ENCODE measurements at regions not wholly inside any gene's neighbourhood (a gene's known extent, or its start where the extent isn't known, plus 50 kb on each side); places are given as distances from the start of the nearest gene placed in this dataset.

DNA sequence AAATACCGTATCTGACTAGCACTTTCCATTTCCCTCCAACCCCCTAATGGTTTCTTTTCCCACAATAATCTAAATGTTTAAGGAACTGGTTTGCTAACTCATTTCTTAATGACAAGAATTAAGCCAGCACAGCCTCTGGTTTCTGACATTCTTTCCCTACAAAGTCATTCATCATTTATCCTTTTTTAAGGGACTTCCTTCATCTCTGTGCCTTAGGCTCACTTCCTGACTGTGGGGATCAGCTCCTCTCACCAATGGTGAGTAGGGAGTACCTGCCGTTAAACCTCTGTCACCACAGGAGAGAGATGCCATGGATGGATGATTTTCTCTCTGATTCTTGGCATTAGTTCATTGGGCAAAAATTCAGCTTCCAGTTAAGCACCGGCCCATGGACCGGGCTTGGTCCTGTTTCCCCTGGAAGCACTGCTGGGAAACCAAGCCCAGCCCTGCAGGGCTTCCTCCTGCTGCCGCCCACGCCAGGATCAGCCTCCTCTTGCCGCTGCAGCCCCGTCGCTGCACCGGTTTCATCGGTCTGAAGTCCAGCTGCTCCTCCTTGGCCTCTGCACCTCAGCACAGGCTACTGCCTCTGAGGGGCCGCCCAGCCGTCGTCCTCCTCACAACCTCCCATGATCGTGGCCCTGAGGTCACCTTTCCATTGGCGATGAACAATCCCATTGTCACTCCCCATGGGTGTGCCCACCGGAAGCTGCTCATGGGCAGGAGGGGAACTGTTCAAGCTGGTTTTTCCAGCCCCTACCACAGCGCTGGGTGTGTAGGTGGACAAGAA, 64.0 kb upstream of the ZNF516 start:
- TF ChIP-seq, protein P1, sequence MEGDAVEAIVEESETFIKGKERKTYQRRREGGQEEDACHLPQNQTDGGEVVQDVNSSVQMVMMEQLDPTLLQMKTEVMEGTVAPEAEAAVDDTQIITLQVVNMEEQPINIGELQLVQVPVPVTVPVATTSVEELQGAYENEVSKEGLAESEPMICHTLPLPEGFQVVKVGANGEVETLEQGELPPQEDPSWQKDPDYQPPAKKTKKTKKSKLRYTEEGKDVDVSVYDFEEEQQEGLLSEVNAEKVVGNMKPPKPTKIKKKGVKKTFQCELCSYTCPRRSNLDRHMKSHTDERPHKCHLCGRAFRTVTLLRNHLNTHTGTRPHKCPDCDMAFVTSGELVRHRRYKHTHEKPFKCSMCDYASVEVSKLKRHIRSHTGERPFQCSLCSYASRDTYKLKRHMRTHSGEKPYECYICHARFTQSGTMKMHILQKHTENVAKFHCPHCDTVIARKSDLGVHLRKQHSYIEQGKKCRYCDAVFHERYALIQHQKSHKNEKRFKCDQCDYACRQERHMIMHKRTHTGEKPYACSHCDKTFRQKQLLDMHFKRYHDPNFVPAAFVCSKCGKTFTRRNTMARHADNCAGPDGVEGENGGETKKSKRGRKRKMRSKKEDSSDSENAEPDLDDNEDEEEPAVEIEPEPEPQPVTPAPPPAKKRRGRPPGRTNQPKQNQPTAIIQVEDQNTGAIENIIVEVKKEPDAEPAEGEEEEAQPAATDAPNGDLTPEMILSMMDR (conservative IDR thresholded peaks at IDR 0.05; ENCODE audit: low read depth, low read length) = no peak
- TF ChIP-seq RAD21 (IDR thresholded peaks at IDR 0.05; ENCODE audit: low read length) = no peak
- TF ChIP-seq POLR2A (IDR thresholded peaks at IDR 0.05; ENCODE audit: low read depth, low read length) = no peak
- no peak for TF ChIP-seq CHD1 (IDR thresholded peaks at IDR 0.05; ENCODE audit: low read depth, low read length)
- no peak for TF ChIP-seq MXI1 (IDR thresholded peaks at IDR 0.05; ENCODE audit: borderline replicate concordance, low read depth, low read length)
- TF ChIP-seq, protein P2, sequence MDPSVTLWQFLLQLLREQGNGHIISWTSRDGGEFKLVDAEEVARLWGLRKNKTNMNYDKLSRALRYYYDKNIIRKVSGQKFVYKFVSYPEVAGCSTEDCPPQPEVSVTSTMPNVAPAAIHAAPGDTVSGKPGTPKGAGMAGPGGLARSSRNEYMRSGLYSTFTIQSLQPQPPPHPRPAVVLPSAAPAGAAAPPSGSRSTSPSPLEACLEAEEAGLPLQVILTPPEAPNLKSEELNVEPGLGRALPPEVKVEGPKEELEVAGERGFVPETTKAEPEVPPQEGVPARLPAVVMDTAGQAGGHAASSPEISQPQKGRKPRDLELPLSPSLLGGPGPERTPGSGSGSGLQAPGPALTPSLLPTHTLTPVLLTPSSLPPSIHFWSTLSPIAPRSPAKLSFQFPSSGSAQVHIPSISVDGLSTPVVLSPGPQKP (IDR thresholded peaks at IDR 0.05; ENCODE audit: borderline replicate concordance, low read depth, low read length) = no peak
- TF ChIP-seq, protein P3, sequence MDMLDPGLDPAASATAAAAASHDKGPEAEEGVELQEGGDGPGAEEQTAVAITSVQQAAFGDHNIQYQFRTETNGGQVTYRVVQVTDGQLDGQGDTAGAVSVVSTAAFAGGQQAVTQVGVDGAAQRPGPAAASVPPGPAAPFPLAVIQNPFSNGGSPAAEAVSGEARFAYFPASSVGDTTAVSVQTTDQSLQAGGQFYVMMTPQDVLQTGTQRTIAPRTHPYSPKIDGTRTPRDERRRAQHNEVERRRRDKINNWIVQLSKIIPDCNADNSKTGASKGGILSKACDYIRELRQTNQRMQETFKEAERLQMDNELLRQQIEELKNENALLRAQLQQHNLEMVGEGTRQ (IDR thresholded peaks at IDR 0.05; ENCODE audit: low read depth, low read length) = no peak
- TF ChIP-seq FOS (IDR thresholded peaks at IDR 0.05; ENCODE audit: low read depth, low read length) = no peak

Measured in IMR-90 (cell line).